Ishikawa (cell line): ENCODE measurements at regions not wholly inside any gene's neighbourhood (a gene's known extent, or its start where the extent isn't known, plus 50 kb on each side); places are given as distances from the start of the nearest gene placed in this dataset.

ENCODE experiments used
- CEBPB ChIP-seq: IDR thresholded peaks from 2 replicates; pipeline ENCODE4 v1.6.1; 2012
- CREB1 ChIP-seq: IDR thresholded peaks from 2 replicates; pipeline ENCODE4 v1.6.1; 2012; ENCODE audit warnings: low read depth
- EGR1 ChIP-seq: IDR thresholded peaks from 2 replicates; pipeline ENCODE4 v1.6.1; 2012
- EP300 ChIP-seq: IDR thresholded peaks from 2 replicates; pipeline ENCODE4 v1.6.1; 2012; ENCODE audit warnings: borderline replicate concordance
- FOXM1 ChIP-seq: IDR thresholded peaks from 2 replicates; pipeline ENCODE4 v1.6.1; 2012; ENCODE audit warnings: low read depth, borderline replicate concordance
- MAX ChIP-seq: IDR thresholded peaks from 2 replicates; pipeline ENCODE4 v1.6.1; 2012
- NFIC ChIP-seq: IDR thresholded peaks from 2 replicates; pipeline ENCODE4 v1.6.1; 2012
- RAD21 ChIP-seq: IDR thresholded peaks from 2 replicates; pipeline ENCODE4 v1.6.1; 2012; ENCODE audit warnings: low read depth
- REST ChIP-seq: IDR thresholded peaks from 2 replicates; pipeline ENCODE4 v1.6.1; 2012; ENCODE audit warnings: low read depth, mild to moderate bottlenecking
- TAF1 ChIP-seq: IDR thresholded peaks from 2 replicates; pipeline ENCODE4 v1.6.1; 2012; ENCODE audit warnings: low read depth, mild to moderate bottlenecking
- TCF12 ChIP-seq: IDR thresholded peaks from 2 replicates; pipeline ENCODE4 v1.6.1; 2012; ENCODE audit warnings: low read depth
- TEAD4 ChIP-seq: IDR thresholded peaks from 2 replicates; pipeline ENCODE4 v1.6.1; 2012
- USF1 ChIP-seq: IDR thresholded peaks from 2 replicates; pipeline ENCODE4 v1.6.1; 2012
- YY1 ChIP-seq: IDR thresholded peaks from 2 replicates; pipeline ENCODE4 v1.6.1; 2012; ENCODE audit warnings: low read depth
- ZBTB7A ChIP-seq: IDR thresholded peaks from 2 replicates; pipeline ENCODE4 v1.6.1; 2012; ENCODE audit warnings: low read depth

- TF ChIP-seq NFIC (no peak), TCF12 (no peak), YY1 (no peak), CREB1 (no peak), ZBTB7A (no peak), RAD21 (no peak), TEAD4 (no peak), EP300 (no peak), REST (no peak), TAF1 (no peak), MAX (no peak), FOXM1 (no peak), EGR1 (no peak), CEBPB (no peak), USF1 (no peak)
Measured at GRCh38 chr4:42309361-42310260, 87.7 kb upstream of the SHISA3 start.

GRCh38 chr4:42310358-42310757 lies 86.9 kb upstream of the SHISA3 start:
- TF ChIP-seq USF1 (no peak), CREB1 (no peak), TEAD4 (no peak), YY1 (no peak), MAX (no peak), CEBPB (no peak), NFIC (no peak), RAD21 (no peak), FOXM1 (no peak), REST (no peak)

GRCh38 chr4:42310806-42311205 lies 86.5 kb upstream of the SHISA3 start:
- TF ChIP-seq RAD21, result no peak

- TF ChIP-seq TAF1, result no peak
- no peak for TF ChIP-seq FOXM1
- no peak for TF ChIP-seq MAX
- no peak for TF ChIP-seq ZBTB7A
- TF ChIP-seq YY1, result no peak
- TF ChIP-seq EGR1, result no peak
- TF ChIP-seq EP300, result no peak
- TF ChIP-seq TCF12, result no peak
- TF ChIP-seq CREB1, result no peak
Measured at GRCh38 chr4:42311591-42311990, 85.7 kb upstream of the SHISA3 start.

- TF ChIP-seq EP300 (no peak), TCF12 (no peak), REST (no peak), CEBPB (no peak), NFIC (no peak), RAD21 (no peak), EGR1 (no peak), FOXM1 (no peak), ZBTB7A (no peak), TAF1 (no peak), CREB1 (no peak), USF1 (no peak), YY1 (no peak), MAX (no peak), TEAD4 (no peak)
Measured at GRCh38 chr4:42313872-42314271, 83.4 kb upstream of the SHISA3 start.
